ENCODE measurements at regions not wholly inside any gene's neighbourhood (a gene's known extent, or its start where the extent isn't known, plus 50 kb on each side); places are given as distances from the start of the nearest gene placed in this dataset.

DNA sequence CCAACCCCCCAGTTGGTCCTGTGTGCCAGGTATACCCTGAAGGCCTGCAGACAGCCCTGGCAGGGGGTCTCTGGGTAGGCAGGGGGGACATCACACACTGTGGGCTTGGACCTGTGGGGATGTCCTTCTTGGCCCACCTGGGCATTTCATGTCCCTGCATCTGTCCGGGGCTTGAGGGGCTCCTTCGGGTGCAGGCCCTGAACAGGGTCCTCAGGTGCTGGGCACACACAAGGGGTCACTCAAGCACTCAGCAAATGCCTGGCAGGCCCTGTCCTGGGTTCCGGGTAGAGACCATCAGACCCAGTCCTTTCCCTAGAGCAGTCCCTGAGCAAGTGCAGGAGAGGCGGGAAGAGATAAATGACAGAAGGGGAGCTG lies 70.5 kb upstream of the WNT11 start:
- no peak for DNase-seq (ENCODE audit: low read depth)

- no peak for DNase-seq (ENCODE audit: low read depth)
Measured at GRCh38 chr11:76276046-76276780, 69.9 kb upstream of the WNT11 start.

GRCh38 chr11:76275446-76275845 lies 69.1 kb upstream of the WNT11 start:
- DNase-seq (ENCODE audit: low read depth) = no peak

GRCh38 chr11:76271068-76271467 lies 64.8 kb upstream of the WNT11 start:
- no peak for DNase-seq (ENCODE audit: low read depth)

DNA sequence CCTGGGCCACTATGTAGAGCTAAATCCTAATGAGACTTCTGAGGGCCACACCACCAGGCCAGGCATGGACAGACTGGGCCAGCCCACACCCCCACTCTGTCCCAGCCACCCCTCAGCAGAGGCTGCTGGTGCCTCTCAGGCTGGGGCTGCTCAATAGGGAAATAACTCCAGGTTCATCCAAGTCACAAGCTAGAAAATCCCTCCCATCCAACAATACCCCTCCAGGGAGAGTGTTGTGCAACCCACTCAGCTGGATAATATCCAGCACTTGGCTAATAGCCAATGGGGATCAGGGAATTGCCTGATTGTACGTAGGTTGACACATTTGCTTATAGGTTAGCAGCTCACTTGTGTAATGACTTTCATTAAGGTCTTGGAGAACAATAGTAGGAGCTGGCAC lies 64.1 kb upstream of the WNT11 start:
- DNase-seq (ENCODE audit: low read depth) = no peak

- no peak for DNase-seq (ENCODE audit: low read depth)
Measured at GRCh38 chr11:76269661-76270261, 63.5 kb upstream of the WNT11 start.

- no peak for DNase-seq (ENCODE audit: low read depth)
Measured at GRCh38 chr11:76269247-76269646, 62.9 kb upstream of the WNT11 start.

DNA sequence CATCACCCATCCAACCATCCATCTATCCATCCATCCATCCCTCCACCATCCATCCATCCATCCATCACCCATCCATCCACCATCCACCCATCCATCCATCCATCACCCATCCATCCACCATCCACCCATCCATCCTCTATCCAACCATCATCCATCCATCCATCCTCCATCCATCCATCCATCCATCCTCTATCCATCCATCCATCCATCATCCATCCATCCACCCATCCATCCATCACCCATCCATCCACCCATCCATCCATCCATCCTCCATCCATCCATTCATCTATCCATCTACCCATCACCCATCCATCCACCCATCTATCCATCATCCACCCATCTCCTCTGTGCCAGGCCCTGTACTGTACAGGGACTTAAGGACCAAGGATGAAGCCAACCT lies 62.2 kb upstream of the WNT11 start:
- no peak for DNase-seq (ENCODE audit: low read depth)

DNA sequence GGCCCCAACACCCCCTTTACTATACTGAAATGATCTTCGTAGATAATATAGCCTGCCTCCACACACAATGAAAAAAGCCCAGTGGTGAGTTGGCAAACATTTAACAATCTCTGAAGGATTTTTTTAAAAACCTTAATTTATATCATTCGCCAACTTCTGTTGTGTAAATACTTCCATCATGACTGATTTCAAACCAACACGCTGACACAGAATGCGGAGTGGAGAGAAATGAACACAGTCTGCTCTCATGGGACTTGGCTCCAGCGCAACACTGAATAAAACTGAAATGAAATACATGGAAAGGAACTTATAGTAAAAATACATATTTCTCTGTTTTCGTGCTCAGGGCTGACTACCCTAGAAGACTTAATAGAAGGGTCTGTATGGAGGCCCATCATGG lies 61.3 kb upstream of the WNT11 start:
- peak; percentile 49 for DNase-seq (ENCODE audit: low read depth)

GRCh38 chr11:76266286-76267100 lies 60.2 kb upstream of the WNT11 start:
- peak; percentile 70 for DNase-seq (ENCODE audit: low read depth)

GRCh38 chr11:76265771-76266241 lies 59.5 kb upstream of the WNT11 start:
- no peak for DNase-seq (ENCODE audit: low read depth)

GRCh38 chr11:76263657-76264056 lies 57.4 kb upstream of the WNT11 start:
- DNase-seq (ENCODE audit: low read depth) = no peak

- no peak for DNase-seq (ENCODE audit: low read depth)
Measured at GRCh38 chr11:76263166-76263565, 56.9 kb upstream of the WNT11 start.

DNA sequence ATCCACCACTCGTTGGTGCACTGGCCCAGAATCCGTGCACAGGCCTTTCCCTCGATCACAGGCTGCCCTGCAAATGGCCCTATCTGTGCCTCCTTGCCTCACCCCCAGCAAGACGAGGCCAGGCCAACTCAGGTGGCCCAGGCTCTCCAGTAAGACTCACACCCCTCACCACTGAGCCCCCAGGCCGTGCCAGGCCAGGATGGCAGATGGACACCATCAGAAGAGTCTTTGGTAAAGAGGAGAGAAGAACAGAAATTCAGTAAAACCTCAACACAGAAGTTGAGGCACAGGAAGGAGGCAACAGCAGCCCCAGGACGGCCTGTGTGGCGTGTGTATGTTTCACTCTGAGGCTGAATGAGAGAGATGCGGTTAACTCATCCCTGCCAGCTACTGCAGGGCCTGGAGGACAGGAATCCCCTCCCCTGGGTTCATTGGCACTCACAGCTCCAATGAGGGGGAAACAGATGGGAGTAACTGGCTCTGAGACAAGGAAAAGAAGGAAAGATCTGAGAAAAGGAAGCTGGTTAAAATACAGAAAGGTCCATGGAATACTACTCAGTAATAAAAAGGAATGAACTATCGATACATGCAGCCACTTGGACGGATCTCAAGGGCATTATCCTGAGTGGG lies 54.1 kb upstream of the WNT11 start:
- no peak for DNase-seq (ENCODE audit: low read depth)

- DNase-seq (ENCODE audit: low read depth) = no peak
Measured at GRCh38 chr11:76259299-76259908, 53.1 kb upstream of the WNT11 start.

DNA sequence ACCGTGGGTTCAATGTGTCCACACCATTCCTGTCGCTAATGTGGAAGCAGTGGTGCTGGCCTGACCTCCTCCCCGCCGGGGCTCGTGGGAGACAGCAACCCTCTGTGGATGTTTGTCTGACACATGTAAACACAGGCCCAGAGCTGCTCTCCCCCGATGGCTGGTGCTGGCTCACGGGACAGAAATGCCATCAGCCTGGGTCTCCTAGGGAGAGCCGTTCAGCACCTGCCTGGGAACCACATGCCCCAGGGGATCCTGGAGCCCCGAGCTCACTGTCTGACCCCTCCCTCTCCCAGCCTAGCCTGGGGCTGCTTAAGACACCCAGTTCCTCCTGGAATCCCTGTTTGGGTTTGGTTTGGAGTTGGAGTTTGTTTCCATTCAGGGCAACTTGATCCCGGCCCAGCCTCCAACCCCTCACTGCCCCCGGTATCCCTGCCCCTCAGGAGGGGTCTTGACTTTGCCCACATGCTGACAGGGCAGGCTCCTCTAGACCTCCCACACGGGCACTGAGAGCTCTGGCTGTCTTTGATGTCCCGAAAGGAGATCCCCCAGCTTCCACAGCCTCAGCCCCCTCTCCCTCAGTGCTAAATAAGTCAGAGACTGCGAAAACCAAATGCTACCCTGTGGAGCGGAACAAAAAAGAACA lies 50.9 kb upstream of the WNT11 start:
- DNase-seq (ENCODE audit: low read depth) = no peak

GRCh38 chr11:76256448-76256847 lies 50.1 kb upstream of the WNT11 start:
- no peak for DNase-seq (ENCODE audit: low read depth)

Measured in fibroblast of gingiva (primary cell).